NCI-H1092 (cell line): ENCODE measurements at regions not wholly inside any gene's neighbourhood (a gene's known extent, or its start where the extent isn't known, plus 50 kb on each side); places are given as distances from the start of the nearest gene placed in this dataset.

Experiments used
- DNase-seq: peaks from one replicate; lab custom pipeline; 2025; lab: John Stamatoyannopoulos, UW

GRCh38 chr6:169891421-169891820 lies 140.0 kb downstream of the ERMARD start:
- no peak for DNase-seq

GRCh38 chr6:169890901-169891300 lies 139.5 kb downstream of the ERMARD start:
- DNase-seq = no peak

GRCh38 chr6:169890049-169890448 lies 138.6 kb downstream of the ERMARD start:
- DNase-seq = no peak

GRCh38 chr6:169887529-169888140 lies 136.2 kb downstream of the ERMARD start:
- DNase-seq = no peak

GRCh38 chr6:169886631-169887227 lies 135.3 kb downstream of the ERMARD start:
- DNase-seq = no peak

GRCh38 chr6:169885831-169886230 lies 134.4 kb downstream of the ERMARD start:
- DNase-seq = no peak

- no peak for DNase-seq
These were observed 133.7 kb downstream of the ERMARD start for GRCh38 chr6:169885131-169885530.

- no peak for DNase-seq
These were observed 132.7 kb downstream of the ERMARD start for GRCh38 chr6:169884158-169884557.

- DNase-seq = no peak
These were observed 131.9 kb downstream of the ERMARD start for GRCh38 chr6:169883316-169883715.

GRCh38 chr6:169881976-169882375 lies 130.6 kb downstream of the ERMARD start:
- no peak for DNase-seq

GRCh38 chr6:169881398-169881797 lies 130.0 kb downstream of the ERMARD start:
- DNase-seq = no peak

- no peak for DNase-seq
These were observed 129.1 kb downstream of the ERMARD start for GRCh38 chr6:169880516-169880915.

- no peak for DNase-seq
These were observed 117.9 kb downstream of the ERMARD start for GRCh38 chr6:169869301-169869700.

- DNase-seq = no peak
These were observed 117.0 kb downstream of the ERMARD start for GRCh38 chr6:169868458-169868857.

GRCh38 chr6:169867751-169868191 lies 116.3 kb downstream of the ERMARD start:
- no peak for DNase-seq

- DNase-seq = no peak
These were observed 115.5 kb downstream of the ERMARD start for GRCh38 chr6:169866668-169867521.

- DNase-seq = no peak
These were observed 114.7 kb downstream of the ERMARD start for GRCh38 chr6:169866140-169866534.

- no peak for DNase-seq
These were observed 114.1 kb downstream of the ERMARD start for GRCh38 chr6:169865346-169866139.

GRCh38 chr6:169864148-169865020 lies 113.0 kb downstream of the ERMARD start:
- DNase-seq = peak; percentile 93

- DNase-seq = no peak
These were observed 112.3 kb downstream of the ERMARD start for GRCh38 chr6:169863710-169864109.

- peak; percentile 67 for DNase-seq
These were observed 111.6 kb downstream of the ERMARD start for GRCh38 chr6:169862892-169863525.
